ENCODE measurements at regions not wholly inside any gene's neighbourhood (a gene's known extent, or its start where the extent isn't known, plus 50 kb on each side); places are given as distances from the start of the nearest gene placed in this dataset.
A peak's percentile ranks its signal among the peaks of the same experiment; 100 is the strongest.
"Not testable (repeated sequence)": the region's sequence is repeated elsewhere in the genome, so short reads cannot be mapped to it uniquely, and the experiment has no call there.

- Histone ChIP-seq H2AFZ (no peak overlapping the region), H3K4me3 (no peak overlapping the region), H3K79me2 (ENCODE audit: insufficient read depth) (no peaks in the 10 kb centered on the region), H4K20me1 (ENCODE audit: insufficient read depth) (no peaks in the 10 kb centered on the region), H3K4me1 (ENCODE audit: insufficient read depth) (peaks cover 21% of the 10 kb centered on the region; the same call in 1 of the 2 replicates), H3F3A (ENCODE audit: insufficient read depth) (peaks cover 15% of the 10 kb centered on the region), H3K27ac (no peak overlapping the region), H3K36me3 (ENCODE audit: low read depth) (no peaks in the 10 kb centered on the region), H3K27me3 (replicated peaks; ENCODE audit: insufficient read depth) (no peaks in the 10 kb centered on the region), H3K9ac (no peak overlapping the region), H3K9me2 (ENCODE audit: insufficient read depth) (no peaks in the 10 kb centered on the region), H3K4me2 (ENCODE audit: unreplicated experiment) (peak overlapping the region; percentile 43), H3K9me3 (ENCODE audit: low read depth) (no peaks in the 10 kb centered on the region)
- TF ChIP-seq EZH2 (IDR thresholded peaks at IDR 0.05; ENCODE audit: insufficient read depth, poor library complexity, severe bottlenecking) (no peak), EZH2phosphoT487 (IDR thresholded peaks at IDR 0.05; ENCODE audit: insufficient read depth, low read depth) (no peak)
- peak; percentile 57 for DNase-seq
- WGBS, 2 experiments (ENCODE audit: low coverage in 1 of 2, low lambda C conversion rate in 2 of 2, missing lambda C conversion rate in 2 of 2): 41% methylated on average over 5 of the region's 5 CpGs
- in situ Hi-C loops (cut with MboI): no loop called here
Observed at GRCh38 chr21:35593000-35593502, 467.3 kb downstream of the SETD4 start.

GRCh38 chr21:35590284-35590683 is 470.0 kb downstream of the SETD4 start:
- H3K9me2 ChIP-seq (ENCODE audit: insufficient read depth); H3K4me3 ChIP-seq; H4K20me1 ChIP-seq (ENCODE audit: insufficient read depth); H3K36me3 ChIP-seq (ENCODE audit: low read depth); H3K4me2 ChIP-seq (ENCODE audit: unreplicated experiment); H2AFZ ChIP-seq; H3K27me3 ChIP-seq (replicated peaks; ENCODE audit: insufficient read depth); H3K9ac ChIP-seq; H3K79me2 ChIP-seq (ENCODE audit: insufficient read depth); H3K9me3 ChIP-seq (ENCODE audit: low read depth); H3K27ac ChIP-seq; DNase-seq; in situ Hi-C loops (cut with MboI): not testable (repeated sequence)
- peaks cover 15% of the 10 kb centered on the region for H3F3A ChIP-seq (ENCODE audit: insufficient read depth)
- 56 to 59% methylated on average over 3 of the region's 3 CpGs for WGBS, 2 experiments (ENCODE audit: low coverage in 1 of 2, low lambda C conversion rate in 2 of 2, missing lambda C conversion rate in 2 of 2)
- H3K4me1 ChIP-seq (ENCODE audit: insufficient read depth): peaks cover 14% of the 10 kb centered on the region; the same call in 1 of the 2 replicates

- Histone ChIP-seq H3K4me1 (ENCODE audit: insufficient read depth) (peaks cover 7% of the 10 kb centered on the region; the same call in 1 of the 2 replicates), H2AFZ (no peak overlapping the region), H3K9me3 (ENCODE audit: low read depth) (no peaks in the 10 kb centered on the region), H4K20me1 (ENCODE audit: insufficient read depth) (no peaks in the 10 kb centered on the region), H3K27ac (no peak overlapping the region), H3K9ac (no peak overlapping the region), H3F3A (ENCODE audit: insufficient read depth) (peaks cover 6% of the 10 kb centered on the region), H3K9me2 (ENCODE audit: insufficient read depth) (no peaks in the 10 kb centered on the region), H3K27me3 (replicated peaks; ENCODE audit: insufficient read depth) (no peaks in the 10 kb centered on the region), H3K79me2 (ENCODE audit: insufficient read depth) (no peaks in the 10 kb centered on the region), H3K4me2 (ENCODE audit: unreplicated experiment) (no peak overlapping the region), H3K4me3 (no peak overlapping the region), H3K36me3 (ENCODE audit: low read depth) (no peaks in the 10 kb centered on the region)
- TF ChIP-seq EZH2phosphoT487 (IDR thresholded peaks at IDR 0.05; ENCODE audit: insufficient read depth, low read depth) (no peak), EZH2 (IDR thresholded peaks at IDR 0.05; ENCODE audit: insufficient read depth, poor library complexity, severe bottlenecking) (no peak)
- in situ Hi-C loops (cut with MboI): no loop called here
- WGBS, 2 experiments (ENCODE audit: low coverage in 1 of 2, low lambda C conversion rate in 2 of 2, missing lambda C conversion rate in 2 of 2): 89 to 95% methylated on average over 8 of the region's 8 CpGs
- no peak for DNase-seq
Observed at GRCh38 chr21:35587841-35588380, 472.4 kb downstream of the SETD4 start.

- H3K36me3 ChIP-seq (ENCODE audit: low read depth): no peaks in the 10 kb centered on the region
- no peak overlapping the region for H3K4me2 ChIP-seq (ENCODE audit: unreplicated experiment)
- H3K27me3 ChIP-seq (replicated peaks; ENCODE audit: insufficient read depth): no peaks in the 10 kb centered on the region
- H2AFZ ChIP-seq: no peak overlapping the region
- TF ChIP-seq EZH2 (IDR thresholded peaks at IDR 0.05; ENCODE audit: insufficient read depth, poor library complexity, severe bottlenecking) (no peak), EZH2phosphoT487 (IDR thresholded peaks at IDR 0.05; ENCODE audit: insufficient read depth, low read depth) (no peak)
- H3K4me1 ChIP-seq (ENCODE audit: insufficient read depth): no peaks in the 10 kb centered on the region
- no peak overlapping the region for H3K27ac ChIP-seq
- no peaks in the 10 kb centered on the region for H3K9me3 ChIP-seq (ENCODE audit: low read depth)
- in situ Hi-C loops (cut with MboI): no loop called here
- no peak overlapping the region for H3K9ac ChIP-seq
- no peak overlapping the region for H3K4me3 ChIP-seq
- WGBS, 2 experiments (ENCODE audit: low coverage in 1 of 2, low lambda C conversion rate in 2 of 2, missing lambda C conversion rate in 2 of 2): 92 to 98% methylated on average over 4 of the region's 4 CpGs
- DNase-seq: no peak
- H4K20me1 ChIP-seq (ENCODE audit: insufficient read depth): no peaks in the 10 kb centered on the region
- no peaks in the 10 kb centered on the region for H3K79me2 ChIP-seq (ENCODE audit: insufficient read depth)
- no peaks in the 10 kb centered on the region for H3K9me2 ChIP-seq (ENCODE audit: insufficient read depth)
- H3F3A ChIP-seq (ENCODE audit: insufficient read depth): no peaks in the 10 kb centered on the region
Observed at GRCh38 chr21:35586305-35586704, 474.0 kb downstream of the SETD4 start.

- Histone ChIP-seq H4K20me1 (ENCODE audit: insufficient read depth) (no peaks in the 10 kb centered on the region), H3K4me1 (ENCODE audit: insufficient read depth) (no peaks in the 10 kb centered on the region), H3K9ac (no peak overlapping the region), H3K4me3 (no peak overlapping the region), H2AFZ (no peak overlapping the region), H3K9me2 (ENCODE audit: insufficient read depth) (no peaks in the 10 kb centered on the region), H3K9me3 (ENCODE audit: low read depth) (no peaks in the 10 kb centered on the region), H3K4me2 (ENCODE audit: unreplicated experiment) (no peak overlapping the region), H3K27ac (no peak overlapping the region), H3F3A (ENCODE audit: insufficient read depth) (no peaks in the 10 kb centered on the region), H3K27me3 (replicated peaks; ENCODE audit: insufficient read depth) (no peaks in the 10 kb centered on the region), H3K36me3 (ENCODE audit: low read depth) (no peaks in the 10 kb centered on the region), H3K79me2 (ENCODE audit: insufficient read depth) (no peaks in the 10 kb centered on the region)
- in situ Hi-C loops (cut with MboI): no loop called here
- WGBS, 2 experiments (ENCODE audit: low coverage in 1 of 2, low lambda C conversion rate in 2 of 2, missing lambda C conversion rate in 2 of 2): 88 to 94% methylated on average over 5 of the region's 5 CpGs
- TF ChIP-seq EZH2phosphoT487 (IDR thresholded peaks at IDR 0.05; ENCODE audit: insufficient read depth, low read depth): no peak
- no peak for TF ChIP-seq EZH2 (IDR thresholded peaks at IDR 0.05; ENCODE audit: insufficient read depth, poor library complexity, severe bottlenecking)
- DNase-seq: no peak
Observed at GRCh38 chr21:35585878-35586277, 474.4 kb downstream of the SETD4 start.
